SK-N-SH (cell line): ENCODE measurements at regions not wholly inside any gene's neighbourhood (a gene's known extent, or its start where the extent isn't known, plus 50 kb on each side); places are given as distances from the start of the nearest gene placed in this dataset.

Source experiments
- REST ChIP-seq: IDR thresholded peaks from 2 replicates; pipeline ENCODE4 v1.6.1; 2012; ENCODE audit warnings: mild to moderate bottlenecking, low read depth, low read length, moderate library complexity
- RFX5 ChIP-seq: IDR thresholded peaks from 2 replicates; pipeline ENCODE4 v1.6.1; 2012; ENCODE audit warnings: mild to moderate bottlenecking, improper control_type of control experiment, low read length
- TF ChIP-seq, protein P1 (sequence below): fragments of 200-600 bp; sonication (generic); IDR thresholded peaks from 2 replicates; pipeline ENCODE4 v1.6.1; 2017; ENCODE audit warnings: antibody characterized with exemption, mild to moderate bottlenecking, moderate library complexity

GRCh38 chr11:38795027-38795426, 2197.0 kb upstream of the RAG2 start:
- TF ChIP-seq RFX5 (no peak), REST (no peak)
- TF ChIP-seq, protein P1, sequence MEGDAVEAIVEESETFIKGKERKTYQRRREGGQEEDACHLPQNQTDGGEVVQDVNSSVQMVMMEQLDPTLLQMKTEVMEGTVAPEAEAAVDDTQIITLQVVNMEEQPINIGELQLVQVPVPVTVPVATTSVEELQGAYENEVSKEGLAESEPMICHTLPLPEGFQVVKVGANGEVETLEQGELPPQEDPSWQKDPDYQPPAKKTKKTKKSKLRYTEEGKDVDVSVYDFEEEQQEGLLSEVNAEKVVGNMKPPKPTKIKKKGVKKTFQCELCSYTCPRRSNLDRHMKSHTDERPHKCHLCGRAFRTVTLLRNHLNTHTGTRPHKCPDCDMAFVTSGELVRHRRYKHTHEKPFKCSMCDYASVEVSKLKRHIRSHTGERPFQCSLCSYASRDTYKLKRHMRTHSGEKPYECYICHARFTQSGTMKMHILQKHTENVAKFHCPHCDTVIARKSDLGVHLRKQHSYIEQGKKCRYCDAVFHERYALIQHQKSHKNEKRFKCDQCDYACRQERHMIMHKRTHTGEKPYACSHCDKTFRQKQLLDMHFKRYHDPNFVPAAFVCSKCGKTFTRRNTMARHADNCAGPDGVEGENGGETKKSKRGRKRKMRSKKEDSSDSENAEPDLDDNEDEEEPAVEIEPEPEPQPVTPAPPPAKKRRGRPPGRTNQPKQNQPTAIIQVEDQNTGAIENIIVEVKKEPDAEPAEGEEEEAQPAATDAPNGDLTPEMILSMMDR = no peak
